ENCODE measurements at regions not wholly inside any gene's neighbourhood (a gene's known extent, or its start where the extent isn't known, plus 50 kb on each side); places are given as distances from the start of the nearest gene placed in this dataset.

DNA sequence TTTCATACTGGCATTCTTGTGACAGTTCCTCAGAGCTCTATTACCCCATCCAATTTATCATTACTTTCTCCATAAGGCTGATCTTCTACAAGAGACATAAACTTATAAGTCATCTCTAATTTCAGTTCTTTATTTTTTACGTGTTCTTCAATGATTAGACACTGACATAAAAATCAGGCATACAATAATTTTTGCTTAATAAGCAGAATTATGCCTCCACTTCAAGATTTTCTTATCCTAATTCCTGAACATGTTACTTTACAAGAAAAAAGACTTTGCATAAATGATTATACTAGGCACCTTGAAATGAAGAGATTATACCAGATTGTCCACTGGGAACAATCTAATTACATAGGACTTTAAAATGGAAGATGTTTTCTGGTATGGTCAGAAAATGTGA, 1304.5 kb upstream of the SLC39A10 start:
- TF ChIP-seq TEAD4 (IDR thresholded peaks at IDR 0.05; ENCODE audit: borderline replicate concordance, insufficient read depth), result no peak
- no peak for TF ChIP-seq TAF1 (IDR thresholded peaks at IDR 0.05; ENCODE audit: borderline replicate concordance, low read depth, low read length)
- TF ChIP-seq NFIC (IDR thresholded peaks at IDR 0.05; ENCODE audit: borderline replicate concordance), result no peak
- no peak for TF ChIP-seq RCOR1 (IDR thresholded peaks at IDR 0.05; ENCODE audit: low read length)
- TF ChIP-seq GABPA (IDR thresholded peaks at IDR 0.05; ENCODE audit: low read depth), result no peak
- TF ChIP-seq, protein P1, sequence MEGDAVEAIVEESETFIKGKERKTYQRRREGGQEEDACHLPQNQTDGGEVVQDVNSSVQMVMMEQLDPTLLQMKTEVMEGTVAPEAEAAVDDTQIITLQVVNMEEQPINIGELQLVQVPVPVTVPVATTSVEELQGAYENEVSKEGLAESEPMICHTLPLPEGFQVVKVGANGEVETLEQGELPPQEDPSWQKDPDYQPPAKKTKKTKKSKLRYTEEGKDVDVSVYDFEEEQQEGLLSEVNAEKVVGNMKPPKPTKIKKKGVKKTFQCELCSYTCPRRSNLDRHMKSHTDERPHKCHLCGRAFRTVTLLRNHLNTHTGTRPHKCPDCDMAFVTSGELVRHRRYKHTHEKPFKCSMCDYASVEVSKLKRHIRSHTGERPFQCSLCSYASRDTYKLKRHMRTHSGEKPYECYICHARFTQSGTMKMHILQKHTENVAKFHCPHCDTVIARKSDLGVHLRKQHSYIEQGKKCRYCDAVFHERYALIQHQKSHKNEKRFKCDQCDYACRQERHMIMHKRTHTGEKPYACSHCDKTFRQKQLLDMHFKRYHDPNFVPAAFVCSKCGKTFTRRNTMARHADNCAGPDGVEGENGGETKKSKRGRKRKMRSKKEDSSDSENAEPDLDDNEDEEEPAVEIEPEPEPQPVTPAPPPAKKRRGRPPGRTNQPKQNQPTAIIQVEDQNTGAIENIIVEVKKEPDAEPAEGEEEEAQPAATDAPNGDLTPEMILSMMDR (IDR thresholded peaks at IDR 0.05), result no peak
- TF ChIP-seq, protein P2, sequence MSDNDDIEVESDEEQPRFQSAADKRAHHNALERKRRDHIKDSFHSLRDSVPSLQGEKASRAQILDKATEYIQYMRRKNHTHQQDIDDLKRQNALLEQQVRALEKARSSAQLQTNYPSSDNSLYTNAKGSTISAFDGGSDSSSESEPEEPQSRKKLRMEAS (IDR thresholded peaks at IDR 0.05; ENCODE audit: low read depth), result no peak
- TF ChIP-seq EP300 (IDR thresholded peaks at IDR 0.05; ENCODE audit: borderline replicate concordance in 1 of 2, low read depth in 1 of 2, low read length in 1 of 2), result no peak
- TF ChIP-seq JUND (IDR thresholded peaks at IDR 0.05), result no peak
- TF ChIP-seq FOXJ3 (CRISPR knock-in tag; IDR thresholded peaks at IDR 0.05), result no peak
- TF ChIP-seq YY1 (IDR thresholded peaks at IDR 0.05; ENCODE audit: low read depth), result no peak
- no peak for TF ChIP-seq POLR2AphosphoS5 (IDR thresholded peaks at IDR 0.05; ENCODE audit: low read depth, low read length)
- no peak for TF ChIP-seq SMC3 (IDR thresholded peaks at IDR 0.05; ENCODE audit: low read depth, low read length)
